ENCODE measurements at regions not wholly inside any gene's neighbourhood (a gene's known extent, or its start where the extent isn't known, plus 50 kb on each side); places are given as distances from the start of the nearest gene placed in this dataset.

DNA sequence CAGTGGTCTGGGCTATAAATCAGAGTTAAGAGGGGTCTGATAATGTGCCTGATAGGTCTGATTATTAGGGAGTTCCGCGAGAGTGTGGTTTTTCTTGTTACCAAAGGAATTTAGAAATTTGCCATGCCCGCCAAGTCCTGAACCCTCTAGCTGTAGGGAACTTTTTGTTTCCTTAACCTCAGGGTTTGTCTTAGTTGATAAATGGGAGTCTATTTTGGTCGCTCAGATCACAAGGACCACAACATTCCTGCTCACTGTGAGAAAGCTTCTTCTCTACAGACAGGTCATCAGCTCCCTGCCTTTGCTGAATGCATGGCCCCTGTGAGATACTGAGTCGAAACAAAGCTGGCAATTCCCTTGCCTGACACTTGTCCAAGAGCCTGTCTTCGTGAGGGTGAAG is 497.8 kb downstream of the HS3ST4 start:
- DNase-seq = no peak

DNA sequence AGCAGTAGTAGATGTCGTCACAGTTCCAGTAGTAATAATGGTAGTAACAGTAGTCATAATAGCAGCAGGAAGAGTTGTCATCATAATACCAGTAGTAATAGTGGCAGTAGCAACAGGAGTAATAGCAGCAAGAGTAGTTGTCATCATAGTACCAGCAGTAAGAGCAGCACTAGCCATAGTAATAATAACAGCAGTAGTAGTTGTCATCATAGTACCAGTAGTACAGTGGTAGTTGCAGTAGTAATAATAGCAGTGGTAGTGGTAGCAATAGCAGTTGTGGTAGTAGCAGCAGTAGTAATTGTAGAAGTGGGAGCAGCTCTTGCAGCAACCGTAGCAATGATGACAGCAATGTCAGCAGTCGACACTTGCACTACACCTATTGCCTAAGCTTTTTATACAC is 502.8 kb downstream of the HS3ST4 start:
- DNase-seq = no peak

DNA sequence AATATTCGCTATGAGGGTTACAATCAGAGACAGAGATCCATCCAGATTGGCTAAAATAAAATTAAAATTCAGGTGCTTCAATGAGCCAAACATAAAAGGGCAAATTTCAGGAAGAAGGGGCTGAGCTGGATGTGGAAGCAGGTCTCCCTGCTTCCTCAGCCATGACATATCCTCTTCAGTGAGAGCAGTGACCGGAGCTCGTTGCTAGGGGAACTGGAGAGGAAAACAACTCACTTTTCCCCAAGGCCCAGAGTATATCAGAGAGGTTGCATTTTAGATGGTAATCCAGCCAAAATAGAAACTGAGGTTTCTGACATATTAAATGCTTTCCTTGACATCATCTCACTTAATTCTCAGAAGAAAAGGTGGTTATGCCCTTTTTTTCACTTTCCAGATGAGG is 503.5 kb downstream of the HS3ST4 start:
- no peak for DNase-seq

DNA sequence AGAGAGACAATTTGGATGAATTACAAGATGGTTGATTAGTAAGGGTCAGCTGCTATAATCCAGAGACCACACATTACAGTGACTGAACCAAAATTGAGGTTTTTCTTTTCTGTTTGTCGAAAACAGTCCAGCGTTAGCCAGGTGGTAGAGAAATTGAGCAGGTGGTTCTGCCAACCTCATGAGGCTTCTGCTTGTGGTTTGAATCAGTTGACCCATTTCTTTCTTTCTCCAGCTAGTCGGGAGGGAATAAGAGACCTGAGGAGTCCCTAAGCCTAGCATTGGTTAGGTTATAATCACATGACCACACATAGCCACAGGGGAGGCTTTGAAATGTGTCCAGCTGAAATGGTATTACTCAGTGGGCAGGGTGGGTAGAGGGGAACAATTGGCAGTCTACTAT is 504.6 kb downstream of the HS3ST4 start:
- DNase-seq = no peak

DNA sequence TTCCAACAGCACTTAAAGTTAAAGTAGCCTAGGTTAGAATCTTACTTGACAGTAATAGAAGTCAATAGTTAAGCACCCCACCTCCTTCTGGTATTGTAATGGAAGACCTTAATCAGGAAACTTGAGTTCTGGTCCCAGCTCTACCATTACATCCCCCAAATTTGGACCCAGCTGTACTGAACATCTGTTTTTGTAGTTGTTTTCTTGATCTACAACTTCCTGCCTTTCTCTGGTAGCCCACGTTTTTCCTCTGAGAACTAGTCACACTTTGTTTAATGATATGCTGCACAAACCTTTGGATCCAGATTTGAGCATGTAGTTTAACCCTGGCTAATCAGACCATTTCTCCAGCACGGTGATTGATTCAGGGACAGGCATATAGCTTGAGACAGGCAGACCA is 505.0 kb downstream of the HS3ST4 start:
- no peak for DNase-seq

DNA sequence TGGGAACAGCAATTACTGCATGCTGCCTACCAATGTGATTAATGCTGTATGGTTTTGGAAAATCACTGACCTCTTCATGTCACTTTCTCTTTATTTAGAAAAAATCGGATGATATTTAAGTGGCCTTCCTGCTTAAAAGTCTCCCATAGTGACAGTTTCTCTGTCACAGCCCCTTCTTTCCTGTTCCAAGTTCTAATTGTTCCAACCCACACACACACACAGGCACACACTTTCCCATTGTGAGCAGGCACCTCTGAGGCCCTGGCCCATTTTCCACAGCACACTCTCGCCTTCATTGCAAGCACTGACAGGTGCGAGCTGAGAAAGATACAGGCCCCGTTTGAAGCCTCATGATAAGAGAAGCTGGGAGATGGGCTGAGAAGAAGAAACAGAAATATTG is 505.9 kb downstream of the HS3ST4 start:
- no peak for DNase-seq

DNA sequence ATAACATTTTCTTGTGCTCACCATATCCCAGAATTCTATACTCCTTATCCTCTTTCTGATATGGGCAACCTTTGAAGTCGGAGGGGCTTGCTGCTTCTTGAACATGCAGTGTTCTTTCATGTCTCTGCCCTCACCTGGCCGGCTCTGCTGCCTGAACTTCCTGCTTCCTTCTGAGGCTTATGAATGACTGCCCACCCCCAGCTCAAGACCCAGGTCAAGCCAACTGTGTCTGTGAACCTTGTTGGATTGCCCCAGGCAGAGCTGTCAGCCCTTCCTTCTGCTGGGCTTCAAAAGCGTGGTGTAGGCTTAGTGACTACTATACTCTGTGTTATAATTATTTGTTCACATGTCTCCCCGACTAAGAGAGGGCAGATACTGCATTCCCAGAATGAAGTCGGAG is 506.5 kb downstream of the HS3ST4 start:
- DNase-seq = no peak

DNA sequence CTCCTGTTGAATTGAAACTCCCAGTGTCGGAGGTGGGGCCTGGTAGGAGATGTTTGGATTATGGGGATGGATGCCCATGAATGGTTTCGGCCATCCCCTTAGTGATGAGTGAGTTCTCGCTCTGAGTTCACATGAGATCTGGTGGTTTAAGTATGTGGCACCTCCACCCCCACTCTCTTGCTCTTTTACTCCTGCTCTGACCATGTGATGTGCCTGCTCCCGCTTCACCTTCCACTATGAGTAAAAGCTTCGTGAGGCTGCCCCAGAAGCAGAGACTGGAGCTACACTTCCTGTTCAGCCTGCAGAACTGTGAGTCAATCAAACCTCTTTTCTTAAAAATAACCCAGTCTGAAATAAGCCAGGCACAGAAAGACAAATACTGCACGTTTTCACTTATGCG is 512.4 kb downstream of the HS3ST4 start:
- DNase-seq = no peak

DNA sequence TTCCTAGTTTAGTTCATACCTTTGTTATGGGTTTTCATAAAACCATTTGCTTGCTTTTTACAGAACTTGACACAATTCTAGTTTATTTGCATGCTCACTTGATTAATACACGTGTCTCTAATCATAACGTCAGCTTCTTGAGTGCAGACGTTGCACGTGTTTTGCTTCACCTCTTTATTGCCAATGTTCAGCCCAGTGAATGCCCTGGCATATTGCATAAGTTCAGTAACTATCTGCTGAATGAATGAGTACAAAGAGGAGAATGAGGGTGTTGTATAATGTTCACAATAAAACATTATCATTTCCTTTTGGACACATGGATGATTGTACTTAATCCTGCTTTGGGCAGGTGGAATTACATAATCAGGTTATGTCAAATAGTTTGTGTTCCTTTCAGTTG is 519.8 kb downstream of the HS3ST4 start:
- DNase-seq = no peak

DNA sequence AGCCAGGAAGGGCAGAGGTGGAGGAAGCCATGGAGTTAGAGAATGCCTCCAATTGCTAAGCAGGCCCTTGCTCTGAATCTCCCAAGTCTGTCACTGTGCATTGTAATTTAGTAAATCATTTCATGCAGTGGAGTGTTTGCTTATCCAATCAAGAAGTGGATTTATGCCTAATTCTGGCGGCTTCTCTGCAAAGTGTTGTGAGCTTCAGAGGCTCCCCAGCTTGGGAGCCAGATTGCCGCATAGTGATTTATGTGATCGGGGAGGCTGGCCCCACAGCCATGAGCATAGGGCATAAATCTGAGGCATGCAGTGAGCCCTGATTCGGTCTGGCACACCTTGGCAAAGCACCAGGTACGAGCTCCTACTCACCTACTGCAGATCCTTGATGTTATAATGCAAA is 520.8 kb downstream of the HS3ST4 start:
- no peak for DNase-seq

DNA sequence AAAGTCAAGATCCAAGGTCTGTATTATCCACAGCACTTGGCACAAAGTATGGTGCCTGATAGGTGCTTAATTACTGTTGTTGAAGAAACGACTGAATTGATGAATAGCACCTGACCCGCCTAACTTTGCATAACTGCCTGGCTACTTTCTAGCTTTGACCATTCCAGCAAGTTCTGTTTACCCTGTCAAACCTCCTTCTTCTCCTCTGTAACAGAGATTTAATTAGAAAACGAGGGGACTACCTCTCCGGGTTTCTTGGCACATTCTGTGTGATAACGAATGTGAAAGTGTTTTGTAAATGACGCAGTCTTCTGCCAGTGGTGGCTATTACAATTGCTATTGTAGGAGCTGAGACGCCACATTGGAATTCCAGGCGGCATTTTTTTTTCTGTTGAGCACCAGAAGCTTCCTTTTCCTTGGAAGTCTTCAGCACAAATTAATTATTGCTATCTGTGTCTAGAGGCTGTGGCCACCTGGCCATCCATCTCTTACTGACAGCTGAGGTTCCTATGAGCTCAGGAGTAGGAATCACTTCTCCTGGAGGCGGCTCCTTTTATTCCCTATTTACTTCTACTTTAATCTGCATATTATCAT is 522.9 kb downstream of the HS3ST4 start:
- no peak for DNase-seq

DNA sequence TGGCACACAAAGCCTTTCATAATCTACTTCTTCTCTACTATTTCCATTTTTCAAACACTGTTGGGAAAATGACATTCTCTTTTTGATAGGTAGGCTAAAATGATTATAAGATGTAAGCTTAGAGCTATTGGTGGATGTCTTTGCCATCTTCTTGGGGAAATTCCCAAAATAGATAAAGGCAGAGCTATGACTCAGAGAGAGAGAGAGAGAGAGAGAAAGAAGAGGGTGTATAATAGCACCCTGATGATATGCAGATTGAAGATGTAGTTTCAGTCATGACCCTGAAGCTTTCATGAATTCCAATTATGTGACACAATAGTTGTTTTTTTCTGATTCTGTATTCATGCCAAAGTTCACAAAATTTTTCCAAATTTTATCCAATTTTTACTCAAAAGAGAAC is 529.1 kb downstream of the HS3ST4 start:
- DNase-seq = no peak

DNA sequence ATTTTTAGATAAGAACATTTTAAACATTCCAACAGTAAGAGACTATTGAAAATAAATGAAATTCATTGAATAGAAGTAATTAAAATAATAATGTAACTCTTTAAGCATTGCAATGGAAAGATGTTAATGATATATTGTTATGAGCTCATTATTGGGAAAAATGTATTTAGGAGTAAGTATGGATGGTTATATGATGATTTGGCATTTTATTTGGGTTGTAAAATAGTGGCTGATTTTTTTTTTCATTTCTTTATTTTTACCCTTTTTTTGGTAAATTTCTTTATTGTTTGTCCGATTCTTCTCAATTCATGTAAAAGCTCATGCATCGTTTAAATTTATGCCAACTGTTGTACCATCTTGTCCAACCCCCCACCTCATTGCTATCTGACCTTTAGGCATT is 539.9 kb downstream of the HS3ST4 start:
- no peak for DNase-seq

DNA sequence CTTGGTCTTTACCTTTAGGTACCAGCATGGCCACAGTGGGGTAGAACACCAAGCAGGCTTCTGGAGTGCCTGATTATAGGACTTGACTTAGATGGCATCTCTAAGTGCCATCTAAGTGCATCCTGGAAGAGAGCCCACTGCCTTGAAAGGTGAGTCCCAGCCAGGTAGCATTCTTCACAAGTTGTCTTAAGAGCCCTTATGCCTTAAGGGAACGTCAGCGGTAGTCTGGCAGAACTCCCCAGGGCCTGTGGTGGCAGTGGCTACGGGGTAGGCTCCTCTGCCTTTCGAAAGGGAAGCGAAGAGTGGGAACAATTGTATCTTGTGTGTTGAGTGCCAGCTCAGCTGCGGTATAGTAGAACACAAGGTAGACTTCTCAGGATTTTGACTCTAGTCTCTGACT is 549.0 kb downstream of the HS3ST4 start:
- DNase-seq = no peak

DNA sequence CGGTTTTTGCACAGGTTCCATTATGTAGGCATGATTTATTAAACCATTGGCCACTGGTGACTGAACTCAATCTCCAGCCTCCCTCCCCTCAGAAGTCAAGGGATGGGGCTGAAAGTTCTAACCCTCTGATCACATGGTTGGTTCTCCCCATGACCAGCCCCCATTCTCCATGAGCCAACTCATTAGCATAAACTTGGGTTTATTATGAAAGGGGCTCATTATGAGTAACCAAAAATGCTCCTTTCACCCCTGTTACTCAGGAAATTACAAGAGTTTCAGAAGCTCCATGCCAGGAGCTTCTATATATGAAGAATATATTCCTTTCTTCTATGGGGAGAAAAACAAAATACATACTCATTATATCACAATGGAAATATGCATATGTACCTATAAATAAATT is 555.3 kb downstream of the HS3ST4 start:
- no peak for DNase-seq

DNA sequence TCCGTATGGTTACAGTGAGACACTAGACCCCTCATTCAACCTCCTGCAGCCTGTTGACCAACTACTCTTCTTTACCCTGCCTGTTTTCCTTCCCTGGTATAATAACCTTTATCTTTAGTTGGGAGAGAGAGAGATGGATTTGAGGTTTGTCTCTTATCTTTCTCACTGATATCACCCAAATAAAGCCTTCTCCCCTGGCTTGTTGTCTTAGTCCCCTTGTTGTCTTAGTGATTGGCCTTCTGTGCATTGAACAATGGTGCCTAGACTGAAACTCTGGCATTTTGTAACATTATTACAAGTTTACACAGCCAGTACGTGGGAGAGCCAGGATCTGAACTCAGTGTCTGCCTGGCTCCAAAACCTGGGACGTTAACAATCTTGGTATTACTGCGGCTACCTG is 560.8 kb downstream of the HS3ST4 start:
- no peak for DNase-seq

DNA sequence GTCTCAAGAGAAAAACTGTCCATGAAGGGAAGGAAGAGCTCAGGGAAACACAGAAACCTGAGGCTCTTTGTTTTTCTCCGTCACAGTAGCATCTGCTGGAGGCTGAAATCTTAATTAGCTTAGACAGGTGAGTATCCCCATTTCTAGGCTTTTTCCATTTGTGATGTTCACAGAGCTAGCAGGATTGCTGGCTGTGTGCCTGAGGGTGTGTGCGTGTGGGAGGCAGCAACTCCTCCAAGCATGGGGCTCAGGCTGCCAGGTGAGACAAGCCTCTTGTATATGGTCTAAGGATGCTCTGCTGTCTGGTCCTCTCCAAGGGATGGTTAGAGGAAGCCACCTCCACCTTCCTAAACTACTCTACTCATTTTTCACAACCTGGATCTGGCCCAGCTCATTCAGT is 569.9 kb downstream of the HS3ST4 start:
- no peak for DNase-seq

DNA sequence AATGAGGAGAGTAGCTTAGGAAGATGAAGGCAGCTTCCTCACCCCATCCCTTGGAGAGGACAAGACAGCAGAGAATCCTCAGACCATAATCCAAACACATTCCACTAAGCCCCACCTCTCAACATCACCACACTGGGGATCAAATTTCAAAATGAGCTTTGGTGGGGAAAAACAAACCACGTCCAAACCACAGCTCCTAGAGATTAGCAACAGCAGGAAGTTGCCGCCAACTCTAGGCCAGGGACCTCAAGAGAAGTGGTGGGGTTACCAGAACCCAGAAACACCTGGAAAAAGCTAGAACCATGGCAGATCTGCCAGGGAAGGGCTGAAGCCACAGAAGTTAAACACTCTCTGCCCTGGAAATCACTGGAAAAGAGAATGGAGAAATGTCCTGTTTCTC is 571.6 kb downstream of the HS3ST4 start:
- no peak for DNase-seq

DNA sequence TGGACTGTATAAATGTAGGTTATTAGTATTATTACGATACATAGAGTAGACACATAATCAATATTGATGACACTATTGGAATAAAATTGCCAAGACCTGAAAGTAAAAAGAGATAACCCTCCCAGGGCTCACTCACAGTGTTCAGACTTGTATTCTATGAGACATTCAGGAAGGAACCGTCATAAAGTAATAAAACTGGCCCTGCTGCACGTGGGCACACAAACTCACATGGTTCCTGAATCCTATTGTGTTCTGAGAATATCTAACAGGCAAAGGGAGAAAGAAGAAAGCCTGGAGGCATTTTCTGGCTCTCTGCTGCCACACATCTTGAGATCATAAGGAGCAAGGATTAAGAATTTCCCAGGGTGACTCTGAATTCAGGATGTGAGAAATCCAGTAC is 575.9 kb downstream of the HS3ST4 start:
- DNase-seq = no peak

DNA sequence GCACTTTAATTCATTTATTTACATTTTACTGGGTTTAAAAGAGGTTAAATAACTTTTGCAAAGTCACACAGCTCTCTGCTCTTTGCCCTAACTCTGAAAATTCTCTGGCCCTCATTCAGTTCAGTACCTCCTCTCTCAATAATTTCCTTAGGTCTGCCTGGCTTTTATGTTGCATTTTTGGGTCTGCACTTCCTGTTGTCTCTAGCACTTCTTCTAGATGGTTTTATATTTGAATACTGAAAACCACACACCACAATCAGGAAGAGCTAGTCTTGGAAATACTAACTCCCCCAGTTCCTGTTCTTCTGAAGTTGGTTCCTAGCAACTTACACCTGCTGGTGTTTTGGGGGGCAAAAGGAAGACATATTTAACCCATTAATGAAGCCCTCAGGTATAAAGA is 577.9 kb downstream of the HS3ST4 start:
- DNase-seq = no peak

DNA sequence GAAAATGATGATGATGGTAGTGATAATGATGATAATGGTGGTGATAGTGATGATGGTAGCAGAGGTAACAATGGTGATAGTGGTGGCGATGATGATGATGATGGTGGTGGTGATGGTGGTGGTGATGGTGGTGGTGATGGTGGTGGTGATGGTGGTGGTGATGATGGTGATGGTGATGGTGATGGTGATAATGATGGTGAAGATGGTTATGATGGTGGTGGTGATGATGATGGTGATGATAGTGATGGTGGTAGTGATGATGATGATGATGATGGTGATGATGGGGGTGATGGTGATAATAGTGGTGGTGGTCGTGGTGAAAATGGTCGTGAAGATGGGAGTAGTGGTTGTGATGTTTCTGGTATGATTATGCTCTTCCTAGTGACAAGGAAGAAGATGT is 581.8 kb downstream of the HS3ST4 start:
- no peak for DNase-seq

DNA sequence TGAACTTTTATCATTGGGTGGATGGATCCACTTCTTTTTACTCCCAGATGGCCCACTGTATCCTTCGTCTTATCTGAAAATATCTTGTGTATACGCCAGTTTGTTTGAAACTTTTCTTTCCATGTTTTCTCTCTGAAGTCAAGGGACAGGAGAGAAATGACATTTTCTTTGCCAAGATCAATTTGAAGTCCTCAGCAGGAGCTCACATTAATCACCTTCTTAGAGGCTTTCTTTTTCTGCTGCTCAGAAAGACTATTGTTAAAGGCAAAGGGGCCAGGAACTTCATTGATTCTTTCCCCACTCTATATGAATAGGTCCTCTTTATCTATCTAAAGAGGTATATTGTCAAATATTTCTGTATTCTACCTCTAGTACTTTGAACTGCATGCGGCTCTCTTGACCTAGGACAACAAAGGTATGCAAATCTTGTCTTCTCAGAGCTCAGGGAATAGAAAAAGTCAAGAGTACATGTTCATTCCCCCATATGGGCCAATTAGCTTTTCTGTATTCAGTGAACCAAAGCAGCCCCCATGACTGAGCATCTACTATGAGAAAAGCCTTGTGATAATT is 583.3 kb downstream of the HS3ST4 start:
- no peak for DNase-seq

DNA sequence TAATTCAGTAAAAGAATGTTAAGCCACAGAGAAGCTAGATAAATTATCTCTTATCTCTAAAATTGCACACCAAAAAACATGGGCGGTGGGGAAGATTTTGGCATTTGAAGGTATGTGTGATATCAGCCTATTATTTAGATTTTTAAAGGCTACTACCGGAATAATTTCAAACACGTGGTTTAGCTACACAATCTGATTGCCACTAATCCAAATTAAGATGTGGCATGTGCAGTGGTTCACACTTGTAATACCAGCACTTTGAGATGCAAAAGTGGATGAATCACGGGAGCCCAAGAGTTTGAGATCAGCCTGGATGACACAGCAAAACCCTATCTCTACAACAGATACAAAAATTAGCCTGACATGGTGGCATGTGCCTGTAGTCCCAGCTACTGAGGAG is 584.5 kb downstream of the HS3ST4 start:
- no peak for DNase-seq

DNA sequence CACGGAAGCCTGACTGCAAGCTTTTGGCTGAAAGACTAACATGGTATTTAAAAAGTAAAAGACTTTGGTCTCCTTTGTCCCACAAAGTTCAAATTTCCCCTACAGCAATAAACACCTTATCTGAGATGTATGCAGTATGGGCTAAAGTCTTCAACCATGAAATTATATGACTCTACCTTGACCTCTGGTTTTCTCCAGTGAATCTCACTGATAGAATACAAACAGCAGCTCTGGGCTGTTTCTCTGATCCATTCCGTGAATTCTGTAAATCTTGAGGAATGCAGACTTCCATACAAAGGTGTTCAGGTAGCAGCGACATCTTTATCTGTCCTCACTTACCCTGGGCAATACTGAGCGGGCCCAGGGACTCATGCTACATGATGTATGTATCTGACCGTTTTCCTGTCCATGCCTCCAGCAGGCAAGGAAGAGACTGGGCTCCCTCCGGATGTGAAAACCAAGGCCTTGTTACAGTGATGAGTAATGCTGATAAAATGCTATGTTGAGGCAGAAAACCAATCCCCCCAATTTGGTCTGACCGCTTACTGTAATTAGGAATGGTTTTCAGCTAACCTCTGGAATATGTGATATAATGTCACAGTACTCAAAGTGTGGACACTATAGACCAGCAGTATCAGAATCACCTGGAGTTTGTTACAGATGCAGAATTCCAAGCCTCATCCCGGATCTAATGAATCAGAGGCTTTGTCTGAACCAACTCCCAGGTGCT is 589.8 kb downstream of the HS3ST4 start:
- no peak for DNase-seq
